ENCODE measurements at regions not wholly inside any gene's neighbourhood (a gene's known extent, or its start where the extent isn't known, plus 50 kb on each side); places are given as distances from the start of the nearest gene placed in this dataset.
"Not testable (repeated sequence)": the region's sequence is repeated elsewhere in the genome, so short reads cannot be mapped to it uniquely, and the experiment has no call there.

DNA sequence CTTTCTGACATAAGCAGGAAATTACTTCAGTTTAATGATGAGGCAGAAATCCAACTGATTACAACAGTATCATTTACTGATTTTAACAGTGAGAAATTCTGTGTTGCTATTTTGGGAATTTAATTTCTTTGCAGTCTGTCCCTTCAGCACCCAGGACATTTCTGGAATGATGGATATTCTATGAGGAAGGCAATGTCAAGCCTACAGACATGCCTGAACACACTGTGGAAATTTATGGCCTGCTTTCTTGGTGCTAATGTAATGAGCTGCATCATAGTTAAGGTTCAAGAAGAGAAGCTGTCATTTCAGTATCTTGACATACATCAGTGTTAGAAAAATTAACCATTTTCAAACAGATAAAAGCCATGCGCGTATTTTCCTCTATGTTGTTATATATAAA lies 87.7 kb downstream of the SLITRK1 start:
- Histone ChIP-seq H3K36me3 (no peaks in the 10 kb centered on the region), H3K4me1 (no peaks in the 10 kb centered on the region), H3K27ac (no peak overlapping the region), H3K9me3 (no peaks in the 10 kb centered on the region), H3K4me3 (no peak overlapping the region), H3K9ac (ENCODE audit: low read depth in 2 of 2, low read length in 2 of 2) (no peak overlapping the region), H3K27me3 (no peaks in the 10 kb centered on the region)
- TF ChIP-seq, protein P1, sequence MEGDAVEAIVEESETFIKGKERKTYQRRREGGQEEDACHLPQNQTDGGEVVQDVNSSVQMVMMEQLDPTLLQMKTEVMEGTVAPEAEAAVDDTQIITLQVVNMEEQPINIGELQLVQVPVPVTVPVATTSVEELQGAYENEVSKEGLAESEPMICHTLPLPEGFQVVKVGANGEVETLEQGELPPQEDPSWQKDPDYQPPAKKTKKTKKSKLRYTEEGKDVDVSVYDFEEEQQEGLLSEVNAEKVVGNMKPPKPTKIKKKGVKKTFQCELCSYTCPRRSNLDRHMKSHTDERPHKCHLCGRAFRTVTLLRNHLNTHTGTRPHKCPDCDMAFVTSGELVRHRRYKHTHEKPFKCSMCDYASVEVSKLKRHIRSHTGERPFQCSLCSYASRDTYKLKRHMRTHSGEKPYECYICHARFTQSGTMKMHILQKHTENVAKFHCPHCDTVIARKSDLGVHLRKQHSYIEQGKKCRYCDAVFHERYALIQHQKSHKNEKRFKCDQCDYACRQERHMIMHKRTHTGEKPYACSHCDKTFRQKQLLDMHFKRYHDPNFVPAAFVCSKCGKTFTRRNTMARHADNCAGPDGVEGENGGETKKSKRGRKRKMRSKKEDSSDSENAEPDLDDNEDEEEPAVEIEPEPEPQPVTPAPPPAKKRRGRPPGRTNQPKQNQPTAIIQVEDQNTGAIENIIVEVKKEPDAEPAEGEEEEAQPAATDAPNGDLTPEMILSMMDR (IDR thresholded peaks at IDR 0.05), result no peak
- intact Hi-C loops (cut with DNase I), result no loop called here
- DNase-seq, result no peak

DNA sequence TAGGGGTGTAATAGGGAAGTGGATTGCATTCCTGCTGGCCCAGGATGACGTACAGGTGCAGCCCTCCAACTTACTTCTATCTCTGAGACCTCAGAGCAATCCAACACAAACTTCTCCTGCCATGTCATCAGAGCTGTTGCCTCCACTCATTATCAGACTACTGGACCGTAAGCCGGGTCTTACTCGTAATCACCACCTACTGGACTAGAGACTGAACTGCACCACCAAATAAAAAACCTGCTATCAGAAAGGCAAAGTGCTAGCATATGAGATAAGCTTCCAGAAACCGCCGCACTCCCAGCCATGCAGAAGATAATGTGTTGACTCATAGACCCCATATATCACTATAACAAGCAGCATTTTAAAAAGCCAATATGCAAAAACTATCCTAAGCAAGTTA lies 102.0 kb downstream of the SLITRK1 start:
- Histone ChIP-seq H3K4me1 (no peaks in the 10 kb centered on the region), H3K9me3 (no peaks in the 10 kb centered on the region), H3K4me3 (no peak overlapping the region), H3K9ac (ENCODE audit: low read depth in 2 of 2, low read length in 2 of 2) (no peak overlapping the region), H3K27ac (no peak overlapping the region), H3K27me3 (no peaks in the 10 kb centered on the region), H3K36me3 (no peaks in the 10 kb centered on the region)
- intact Hi-C loops (cut with DNase I), result no loop called here
- no peak for DNase-seq
- TF ChIP-seq, protein P1 (IDR thresholded peaks at IDR 0.05), result no peak

DNA sequence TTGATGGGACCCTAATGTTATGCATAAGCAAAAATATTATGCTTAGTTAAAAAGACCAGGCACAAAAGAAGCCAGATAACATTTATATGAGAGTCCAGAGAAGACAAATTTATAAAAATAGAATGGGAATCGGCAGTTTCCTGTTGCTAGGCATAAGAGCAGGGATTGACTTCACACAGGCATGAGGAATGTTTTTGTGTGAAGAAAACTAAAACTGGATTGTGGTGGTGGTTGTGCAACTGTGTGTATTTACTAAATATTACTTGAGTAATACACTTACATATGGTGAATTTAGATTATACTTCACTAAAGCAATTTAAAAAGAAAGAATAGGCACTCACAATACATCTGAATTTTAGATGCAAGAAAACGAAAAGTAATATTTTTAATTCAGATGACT lies 108.3 kb downstream of the SLITRK1 start:
- Histone ChIP-seq H3K9ac (ENCODE audit: low read depth in 2 of 2, low read length in 2 of 2) (no peak overlapping the region), H3K9me3 (no peaks in the 10 kb centered on the region), H3K4me1 (no peaks in the 10 kb centered on the region), H3K4me3 (no peak overlapping the region), H3K27me3 (no peaks in the 10 kb centered on the region), H3K36me3 (no peaks in the 10 kb centered on the region), H3K27ac (no peak overlapping the region)
- DNase-seq, result no peak
- intact Hi-C loops (cut with DNase I), result no loop called here
- TF ChIP-seq, protein P1 (IDR thresholded peaks at IDR 0.05), result no peak

DNA sequence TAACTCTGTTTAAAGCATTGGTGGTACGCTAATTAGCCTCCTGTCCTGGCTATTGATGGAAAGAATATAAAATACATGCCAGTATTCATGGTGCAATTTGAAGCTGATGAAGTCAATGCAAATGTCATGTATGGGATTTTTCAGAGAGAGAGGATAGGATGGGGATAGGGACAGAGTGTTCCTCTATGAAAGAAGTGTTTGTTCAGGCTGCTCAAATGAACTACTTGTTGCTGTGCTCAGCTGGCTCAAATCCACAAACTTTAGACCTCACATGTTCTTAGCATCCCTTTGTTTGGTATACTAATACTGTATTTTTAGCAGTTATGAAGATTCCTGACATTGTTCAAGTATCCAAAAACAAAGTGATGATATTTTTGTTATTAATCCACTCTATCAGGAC lies 116.5 kb downstream of the SLITRK1 start:
- H3K27ac ChIP-seq, result no peak overlapping the region
- no peak overlapping the region for H3K9ac ChIP-seq (ENCODE audit: low read depth in 2 of 2, low read length in 2 of 2)
- DNase-seq, result no peak
- intact Hi-C loops (cut with DNase I), result no loop called here
- no peaks in the 10 kb centered on the region for H3K4me1 ChIP-seq
- TF ChIP-seq, protein P1 (IDR thresholded peaks at IDR 0.05), result no peak
- no peaks in the 10 kb centered on the region for H3K36me3 ChIP-seq
- no peaks in the 10 kb centered on the region for H3K27me3 ChIP-seq
- H3K9me3 ChIP-seq, result no peaks in the 10 kb centered on the region
- no peak overlapping the region for H3K4me3 ChIP-seq

DNA sequence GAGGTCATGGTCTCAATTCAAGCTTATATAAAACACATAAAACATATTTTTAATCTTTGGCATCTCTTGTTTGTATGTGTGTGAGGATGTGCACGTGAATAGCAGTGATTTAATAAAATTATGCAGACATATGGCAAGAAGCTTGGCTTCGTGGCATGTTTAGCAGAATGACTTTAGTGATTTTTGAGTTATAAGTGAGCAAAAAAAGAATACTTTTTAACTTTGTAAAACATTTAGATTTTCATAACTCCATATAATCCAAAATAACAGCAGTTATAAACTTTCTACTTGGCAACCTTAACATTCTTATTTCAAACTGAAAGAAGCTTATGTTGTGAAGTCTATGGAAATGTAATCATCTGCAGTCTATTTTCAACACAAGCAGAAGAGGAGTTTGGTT lies 120.6 kb downstream of the SLITRK1 start:
- Histone ChIP-seq H3K36me3 (no peaks in the 10 kb centered on the region), H3K27me3 (no peaks in the 10 kb centered on the region), H3K9me3 (no peaks in the 10 kb centered on the region), H3K27ac (no peak overlapping the region), H3K4me1 (no peaks in the 10 kb centered on the region), H3K9ac (ENCODE audit: low read depth in 2 of 2, low read length in 2 of 2) (no peak overlapping the region), H3K4me3 (no peak overlapping the region)
- TF ChIP-seq, protein P1 (IDR thresholded peaks at IDR 0.05), result no peak
- intact Hi-C loops (cut with DNase I), result no loop called here
- no peak for DNase-seq

DNA sequence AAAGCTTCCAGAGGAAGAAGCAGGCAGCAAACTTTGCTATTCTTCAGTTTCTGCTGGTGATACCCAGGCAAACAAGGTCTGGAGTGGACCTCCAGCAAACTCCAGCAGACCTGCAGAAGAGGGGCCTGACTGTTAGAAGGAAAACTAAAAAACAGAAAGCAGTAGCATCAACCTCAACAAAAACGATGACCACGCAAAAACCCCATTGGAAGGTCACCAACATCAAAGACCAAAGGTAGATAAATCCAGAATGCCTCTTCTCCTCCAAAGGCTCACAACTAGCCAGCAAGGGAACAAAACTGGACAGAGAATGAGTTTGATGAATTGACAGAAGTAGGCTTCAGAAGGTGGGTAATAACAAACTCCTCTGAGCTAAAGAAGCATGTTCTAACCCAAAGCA lies 127.1 kb downstream of the SLITRK1 start:
- intact Hi-C loops (cut with DNase I); H3K27ac ChIP-seq; H3K4me3 ChIP-seq; H3K9ac ChIP-seq (ENCODE audit: low read depth in 2 of 2, low read length in 2 of 2); H3K36me3 ChIP-seq; DNase-seq; H3K27me3 ChIP-seq; H3K9me3 ChIP-seq; H3K4me1 ChIP-seq: not testable (repeated sequence)

All from colonic mucosa (tissue), 4 donors.